HG03354 (cell line): ENCODE measurements at regions not wholly inside any gene's neighbourhood (a gene's known extent, or its start where the extent isn't known, plus 50 kb on each side); places are given as distances from the start of the nearest gene placed in this dataset.
"Not testable (repeated sequence)": the region's sequence is repeated elsewhere in the genome, so short reads cannot be mapped to it uniquely, and the experiment has no call there.

ENCODE experiments used
- ATAC-seq: cut with Tn5 transposase; IDR thresholded peaks from one replicate; pipeline ENCODE4 v1.9.1; 2021; ENCODE audit warnings: mild to moderate bottlenecking; ENCODE audit not compliant: unreplicated experiment, poor library complexity, severe bottlenecking

- no peak for ATAC-seq
Measured at GRCh38 chr5:108484035-108484434, 102.1 kb upstream of the FBXL17 start.

GRCh38 chr5:108481355-108481931 is 99.5 kb upstream of the FBXL17 start:
- no peak for ATAC-seq

GRCh38 chr5:108472237-108472636 is 90.3 kb upstream of the FBXL17 start:
- ATAC-seq, result no peak

GRCh38 chr5:108467563-108467962 is 85.7 kb upstream of the FBXL17 start:
- no peak for ATAC-seq

GRCh38 chr5:108461628-108462367 is 79.9 kb upstream of the FBXL17 start:
- no peak for ATAC-seq

GRCh38 chr5:108459769-108460168 is 77.9 kb upstream of the FBXL17 start:
- ATAC-seq, result no peak

GRCh38 chr5:108451269-108451668 is 69.4 kb upstream of the FBXL17 start:
- ATAC-seq, result no peak

- ATAC-seq, result not testable (repeated sequence)
Measured at GRCh38 chr5:108444130-108444529, 62.2 kb upstream of the FBXL17 start.

GRCh38 chr5:108442063-108442651 is 60.3 kb upstream of the FBXL17 start:
- not testable (repeated sequence) for ATAC-seq

GRCh38 chr5:108437425-108437824 is 55.5 kb upstream of the FBXL17 start:
- no peak for ATAC-seq

GRCh38 chr5:108436696-108437095 is 54.8 kb upstream of the FBXL17 start:
- no peak for ATAC-seq

GRCh38 chr5:108433600-108433999 is 51.7 kb upstream of the FBXL17 start:
- no peak for ATAC-seq

- no peak for ATAC-seq
Measured at GRCh38 chr5:108432024-108432423, 50.1 kb upstream of the FBXL17 start.
